Neural progenitor cell (in vitro differentiated cells): ENCODE measurements at regions not wholly inside any gene's neighbourhood (a gene's known extent, or its start where the extent isn't known, plus 50 kb on each side); places are given as distances from the start of the nearest gene placed in this dataset.

ENCODE experiments used
- DNase-seq: peaks from one replicate; pipeline ENCODE4 v3.0.0-alpha.2; 2016; ENCODE audit warnings: low spot score
- H2AFZ ChIP-seq: fragments of 200-600 bp; sonication (generic); replicated peaks from 2 replicates; pipeline ENCODE4 v1.6.1; 2016; ENCODE audit warnings: antibody characterized with exemption
- H3F3A ChIP-seq: fragments of 200-600 bp; sonication (generic); 2 replicates; pipeline ENCODE4 v1.6.1; 2016; ENCODE audit warnings: antibody characterized with exemption, low read depth
- H3K27ac ChIP-seq: fragments of 200-600 bp; sonication (generic); 2 replicates; pipeline ENCODE4 v1.5.1; 2016; ENCODE audit warnings: mild to moderate bottlenecking
- H3K27me3 ChIP-seq: fragments of 200-600 bp; sonication (generic); 2 replicates; pipeline ENCODE4 v1.6.1; 2016; ENCODE audit warnings: mild to moderate bottlenecking, moderate library complexity
- H3K36me3 ChIP-seq: fragments of 200-600 bp; sonication (generic); 2 replicates; pipeline ENCODE4 v1.5.1; 2016
- H3K4me1 ChIP-seq: fragments of 200-600 bp; sonication (generic); 2 replicates; pipeline ENCODE4 v1.6.1; 2016; ENCODE audit warnings: mixed run types
- H3K4me2 ChIP-seq: fragments of 200-600 bp; sonication (generic); 2 replicates; pipeline ENCODE4 v1.6.1; 2016
- H3K4me3 ChIP-seq: fragments of 200-600 bp; sonication (generic); 2 replicates; pipeline ENCODE4 v1.5.1; 2016
- H3K79me2 ChIP-seq: fragments of 200-600 bp; sonication (generic); 2 replicates; pipeline ENCODE4 v1.6.1; 2016; ENCODE audit warnings: low read depth
- H3K9ac ChIP-seq: fragments of 200-600 bp; sonication (generic); 2 replicates; pipeline ENCODE4 v1.6.1; 2016
- H3K9me3 ChIP-seq: fragments of 200-600 bp; sonication (generic); 2 replicates; pipeline ENCODE4 v1.5.1; 2016; ENCODE audit warnings: low read depth
- H4K20me1 ChIP-seq: fragments of 200-600 bp; sonication (generic); 2 replicates; pipeline ENCODE4 v1.6.1; 2016; ENCODE audit warnings: low read depth
- H3K27ac Mint-ChIP-seq: 3 replicates; pipeline ENCODE4 v1.8.0; 2021; ENCODE audit warnings: mixed read lengths
- H3K27me3 Mint-ChIP-seq: 2 replicates; pipeline ENCODE4 v1.8.0; 2022; ENCODE audit warnings: low read depth, mild to moderate bottlenecking, inconsistent platforms, moderate library complexity, mixed read lengths; ENCODE audit not compliant: insufficient read depth
- H3K36me3 Mint-ChIP-seq: 3 replicates; pipeline ENCODE4 v1.8.0; 2021; ENCODE audit warnings: mixed read lengths
- H3K4me1 Mint-ChIP-seq: 3 replicates; pipeline ENCODE4 v1.8.0; 2021; ENCODE audit warnings: mixed read lengths
- H3K4me3 Mint-ChIP-seq: 3 replicates; pipeline ENCODE4 v1.8.0; 2021; ENCODE audit warnings: mild to moderate bottlenecking, moderate library complexity, mixed read lengths
- H3K9me3 Mint-ChIP-seq: 3 replicates; pipeline ENCODE4 v1.8.0; 2020; ENCODE audit warnings: mixed read lengths
- CTCF ChIP-seq: fragments of 200-600 bp; sonication (generic); IDR thresholded peaks from 2 replicates; pipeline ENCODE4 v1.5.1; 2017; ENCODE audit warnings: antibody characterized with exemption, mild to moderate bottlenecking
- EZH2 ChIP-seq: fragments of 200-600 bp; sonication (generic); IDR thresholded peaks from 2 replicates; pipeline ENCODE4 v1.6.1; 2017; ENCODE audit warnings: antibody characterized with exemption, mild to moderate bottlenecking, moderate library complexity
- EZH2phosphoT487 ChIP-seq: fragments of 200-600 bp; sonication (generic); IDR thresholded peaks from 2 replicates; pipeline ENCODE4 v1.6.1; 2017; ENCODE audit warnings: antibody characterized with exemption

- H3K27me3 ChIP-seq = no peaks in the 10 kb centered on the region
- no peaks in the 10 kb centered on the region for H4K20me1 ChIP-seq
- peak overlapping the region; percentile 19 for H2AFZ ChIP-seq
- no peaks in the 10 kb centered on the region for H3K9me3 Mint-ChIP-seq
- H3K27me3 Mint-ChIP-seq = no peaks in the 10 kb centered on the region
- H3F3A ChIP-seq = no peaks in the 10 kb centered on the region
- no peak overlapping the region for H3K27ac Mint-ChIP-seq
- TF ChIP-seq EZH2phosphoT487 = no peak
- TF ChIP-seq CTCF = no peak
- no peak for TF ChIP-seq EZH2
- no peak overlapping the region for H3K27ac ChIP-seq
- H3K4me1 ChIP-seq = no peaks in the 10 kb centered on the region
- H3K9ac ChIP-seq = no peak overlapping the region
- no peaks in the 10 kb centered on the region for H3K36me3 Mint-ChIP-seq
- no peak for DNase-seq
- H3K4me3 Mint-ChIP-seq = no peak overlapping the region
- H3K4me2 ChIP-seq = no peak overlapping the region
- H3K36me3 ChIP-seq = no peaks in the 10 kb centered on the region
- no peaks in the 10 kb centered on the region for H3K4me1 Mint-ChIP-seq
- H3K79me2 ChIP-seq = no peaks in the 10 kb centered on the region
- no peaks in the 10 kb centered on the region for H3K9me3 ChIP-seq
- H3K4me3 ChIP-seq = no peak overlapping the region
These were observed 285.1 kb upstream of the ADAMTS16 start for GRCh38 chr5:4855036-4855435.

- Histone ChIP-seq H4K20me1 (no peaks in the 10 kb centered on the region), H3K9ac (no peak overlapping the region), H3K4me1 (no peaks in the 10 kb centered on the region), H3K36me3 (no peaks in the 10 kb centered on the region), H3K27me3 (no peaks in the 10 kb centered on the region), H2AFZ (no peak overlapping the region), H3K79me2 (no peaks in the 10 kb centered on the region), H3K27ac (no peak overlapping the region), H3K9me3 (no peaks in the 10 kb centered on the region), H3K4me2 (no peak overlapping the region), H3F3A (no peaks in the 10 kb centered on the region), H3K4me3 (no peak overlapping the region)
- Mint-ChIP-seq H3K36me3 (no peaks in the 10 kb centered on the region), H3K27me3 (peaks cover 2% of the 10 kb centered on the region), H3K4me1 (no peaks in the 10 kb centered on the region), H3K27ac (no peak overlapping the region), H3K4me3 (no peak overlapping the region), H3K9me3 (no peaks in the 10 kb centered on the region)
- no peak for DNase-seq
- TF ChIP-seq CTCF (no peak), EZH2phosphoT487 (no peak), EZH2 (no peak)
These were observed 284.2 kb upstream of the ADAMTS16 start for GRCh38 chr5:4855880-4856279.

GRCh38 chr5:4857761-4858160, 282.4 kb upstream of the ADAMTS16 start:
- Histone ChIP-seq H2AFZ (no peak overlapping the region), H3K27me3 (no peaks in the 10 kb centered on the region), H3K9ac (no peak overlapping the region), H4K20me1 (no peaks in the 10 kb centered on the region), H3K4me2 (no peak overlapping the region), H3K36me3 (no peaks in the 10 kb centered on the region), H3K9me3 (no peaks in the 10 kb centered on the region), H3K4me1 (no peaks in the 10 kb centered on the region), H3K79me2 (no peaks in the 10 kb centered on the region), H3K27ac (no peak overlapping the region), H3K4me3 (no peak overlapping the region), H3F3A (no peaks in the 10 kb centered on the region)
- Mint-ChIP-seq H3K27me3 (peaks cover 2% of the 10 kb centered on the region), H3K4me3 (no peak overlapping the region), H3K27ac (no peak overlapping the region), H3K36me3 (no peaks in the 10 kb centered on the region), H3K4me1 (no peaks in the 10 kb centered on the region), H3K9me3 (no peaks in the 10 kb centered on the region)
- DNase-seq = no peak
- TF ChIP-seq EZH2 (no peak), EZH2phosphoT487 (no peak), CTCF (no peak)
